ENCODE measurements at regions not wholly inside any gene's neighbourhood (a gene's known extent, or its start where the extent isn't known, plus 50 kb on each side); places are given as distances from the start of the nearest gene placed in this dataset.

- TF ChIP-seq, protein P1, sequence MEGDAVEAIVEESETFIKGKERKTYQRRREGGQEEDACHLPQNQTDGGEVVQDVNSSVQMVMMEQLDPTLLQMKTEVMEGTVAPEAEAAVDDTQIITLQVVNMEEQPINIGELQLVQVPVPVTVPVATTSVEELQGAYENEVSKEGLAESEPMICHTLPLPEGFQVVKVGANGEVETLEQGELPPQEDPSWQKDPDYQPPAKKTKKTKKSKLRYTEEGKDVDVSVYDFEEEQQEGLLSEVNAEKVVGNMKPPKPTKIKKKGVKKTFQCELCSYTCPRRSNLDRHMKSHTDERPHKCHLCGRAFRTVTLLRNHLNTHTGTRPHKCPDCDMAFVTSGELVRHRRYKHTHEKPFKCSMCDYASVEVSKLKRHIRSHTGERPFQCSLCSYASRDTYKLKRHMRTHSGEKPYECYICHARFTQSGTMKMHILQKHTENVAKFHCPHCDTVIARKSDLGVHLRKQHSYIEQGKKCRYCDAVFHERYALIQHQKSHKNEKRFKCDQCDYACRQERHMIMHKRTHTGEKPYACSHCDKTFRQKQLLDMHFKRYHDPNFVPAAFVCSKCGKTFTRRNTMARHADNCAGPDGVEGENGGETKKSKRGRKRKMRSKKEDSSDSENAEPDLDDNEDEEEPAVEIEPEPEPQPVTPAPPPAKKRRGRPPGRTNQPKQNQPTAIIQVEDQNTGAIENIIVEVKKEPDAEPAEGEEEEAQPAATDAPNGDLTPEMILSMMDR (IDR thresholded peaks at IDR 0.05) = no peak
- TF ChIP-seq POLR2A (IDR thresholded peaks at IDR 0.05) = no peak
Observed at GRCh38 chr7:153423210-153423590, 629.0 kb upstream of the DPP6 start.
